Dedifferentiated amniotic fluid mesenchymal stem cell (primary cell): ENCODE measurements at regions not wholly inside any gene's neighbourhood (a gene's known extent, or its start where the extent isn't known, plus 50 kb on each side); places are given as distances from the start of the nearest gene placed in this dataset.
A peak's percentile ranks its signal among the peaks of the same experiment; 100 is the strongest.

ENCODE experiments used
- DNase-seq: peaks from one replicate; pipeline ENCODE4 v3.0.0-alpha.2; 2016; ENCODE audit errors: extremely low spot score

DNA sequence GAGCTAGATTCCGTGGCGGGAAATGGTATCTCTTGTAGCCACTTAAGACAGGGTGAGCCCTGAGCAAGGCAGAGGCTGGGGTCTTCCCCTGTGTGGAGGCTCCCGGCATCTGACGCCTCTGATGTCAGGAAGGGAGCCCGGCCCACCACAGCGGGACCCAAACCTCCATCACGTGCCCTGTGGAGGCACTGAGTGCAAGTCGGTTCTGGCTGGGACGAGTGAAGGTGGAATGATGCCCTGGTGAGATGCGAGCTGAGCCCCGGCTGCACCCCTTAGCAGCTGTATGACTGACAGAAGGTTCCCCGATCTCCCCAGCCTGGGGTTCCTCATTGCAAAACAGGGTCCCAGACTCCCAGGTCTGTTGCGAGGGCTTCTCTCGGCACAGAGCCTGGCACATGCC is 187.4 kb upstream of the TNRC6C start:
- DNase-seq = no peak

- no peak for DNase-seq
Observed at GRCh38 chr17:77771587-77771986, 186.9 kb upstream of the TNRC6C start.

GRCh38 chr17:77771998-77772397 is 186.5 kb upstream of the TNRC6C start:
- no peak for DNase-seq

DNA sequence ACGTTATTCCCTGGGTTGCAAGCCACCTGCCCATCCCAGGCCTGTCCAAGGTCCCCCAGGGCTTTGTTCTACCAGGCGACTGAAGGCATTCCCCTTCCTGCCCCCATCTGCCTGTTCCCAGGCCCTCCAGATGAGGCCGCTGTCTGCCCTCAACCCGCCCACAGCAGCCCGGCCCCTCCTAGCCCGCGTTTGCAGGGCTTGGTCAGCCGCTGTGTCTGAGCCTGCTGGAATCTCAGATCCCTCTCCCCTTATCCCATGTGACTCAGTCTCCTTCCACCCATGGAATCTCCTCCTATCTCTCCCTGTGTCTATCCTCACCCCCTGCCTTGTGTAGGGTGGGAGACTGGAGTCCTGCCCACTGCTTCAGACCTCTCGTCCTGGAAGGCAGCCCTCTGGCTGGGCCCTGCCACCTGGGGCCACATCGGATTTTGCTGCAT is 186.0 kb upstream of the TNRC6C start:
- DNase-seq = no peak

GRCh38 chr17:77772899-77773358 is 185.6 kb upstream of the TNRC6C start:
- no peak for DNase-seq

- no peak for DNase-seq
Observed at GRCh38 chr17:77774182-77774581, 184.3 kb upstream of the TNRC6C start.

DNA sequence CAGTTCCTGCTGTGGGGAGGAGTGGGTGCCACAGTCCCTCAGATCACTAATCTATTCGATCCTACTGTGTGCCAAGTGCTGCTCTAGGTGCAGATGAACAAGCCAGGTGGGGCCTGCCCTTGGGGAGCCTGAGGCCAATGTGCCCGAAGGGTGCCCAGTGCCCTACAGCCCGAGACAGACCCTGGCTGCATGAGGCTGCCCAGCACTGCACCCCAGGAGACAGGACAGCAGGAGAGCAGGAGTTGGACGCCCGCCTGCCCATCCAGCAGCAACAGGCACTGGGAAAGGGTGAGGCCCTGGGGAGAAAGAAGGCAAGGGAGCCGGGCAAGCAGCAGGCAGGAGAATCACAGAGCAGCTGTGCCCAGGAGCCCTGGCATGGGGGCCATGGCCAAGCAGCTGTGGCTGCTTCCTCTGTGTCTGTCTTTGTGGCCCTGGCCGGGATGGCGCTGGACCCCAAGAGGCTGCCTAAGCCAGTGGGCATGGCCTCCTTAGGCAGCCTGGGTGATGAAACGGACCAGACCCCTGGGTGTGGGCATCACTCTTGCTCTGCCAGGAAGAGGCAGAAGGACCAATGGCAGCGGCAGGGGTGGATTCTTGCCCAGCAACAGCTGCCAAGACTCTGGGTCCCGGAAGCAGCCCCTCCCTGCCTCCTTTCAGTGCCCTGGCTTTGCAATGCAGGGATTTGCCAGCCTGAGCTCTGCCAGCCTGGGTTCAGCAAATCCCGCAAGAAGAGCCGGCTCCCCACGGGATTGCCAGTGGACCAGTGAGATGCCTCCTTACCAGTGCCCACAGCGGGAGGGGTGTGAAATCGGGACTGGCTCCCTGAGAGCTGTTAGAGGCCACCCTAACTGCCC is 179.6 kb upstream of the TNRC6C start:
- DNase-seq = peak; percentile 16

GRCh38 chr17:77779711-77780539 is 178.6 kb upstream of the TNRC6C start:
- no peak for DNase-seq

- DNase-seq = no peak
Observed at GRCh38 chr17:77781536-77781935, 177.0 kb upstream of the TNRC6C start.

DNA sequence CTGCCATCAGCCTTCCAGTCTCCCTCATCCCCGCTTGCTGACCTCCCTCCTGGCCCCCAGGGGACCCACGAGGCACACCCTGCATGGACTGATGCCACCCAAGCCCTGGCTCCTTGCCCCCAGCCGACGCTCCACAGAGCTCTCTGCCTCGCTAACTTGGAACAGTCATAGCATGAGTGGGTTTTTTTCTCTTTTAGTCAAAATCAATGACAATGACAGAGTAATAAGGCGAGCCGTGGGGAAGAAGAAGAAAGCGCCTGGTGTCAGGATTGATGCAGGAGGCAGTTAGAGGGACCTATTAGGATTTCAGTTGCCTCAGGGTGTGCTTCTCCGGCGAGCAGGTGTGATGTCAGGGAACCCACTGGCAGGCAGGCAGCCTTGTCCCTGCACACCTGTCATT is 176.3 kb upstream of the TNRC6C start:
- DNase-seq = no peak

DNA sequence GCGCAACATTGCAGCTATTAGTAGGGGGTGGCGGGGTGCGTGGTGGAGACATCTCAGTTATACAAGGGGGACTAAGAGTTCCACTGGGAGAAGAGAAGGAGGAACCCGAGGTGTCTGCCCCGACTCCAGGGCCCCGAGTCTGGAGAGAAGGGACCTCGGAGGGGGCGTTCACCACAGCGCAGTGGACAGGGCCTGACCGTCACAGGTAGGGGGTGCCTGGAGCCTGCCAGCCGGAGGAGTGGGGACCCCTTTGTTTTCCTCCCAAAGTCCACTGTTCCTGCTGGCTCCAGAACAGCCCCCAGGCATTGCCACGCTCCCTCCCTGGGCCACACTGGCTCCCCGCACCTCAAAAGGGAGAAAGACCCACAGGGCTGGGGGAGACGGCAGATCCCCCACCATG is 175.9 kb upstream of the TNRC6C start:
- no peak for DNase-seq

GRCh38 chr17:77783991-77784820 is 174.3 kb upstream of the TNRC6C start:
- no peak for DNase-seq

- DNase-seq = no peak
Observed at GRCh38 chr17:77785312-77785905, 173.1 kb upstream of the TNRC6C start.

DNA sequence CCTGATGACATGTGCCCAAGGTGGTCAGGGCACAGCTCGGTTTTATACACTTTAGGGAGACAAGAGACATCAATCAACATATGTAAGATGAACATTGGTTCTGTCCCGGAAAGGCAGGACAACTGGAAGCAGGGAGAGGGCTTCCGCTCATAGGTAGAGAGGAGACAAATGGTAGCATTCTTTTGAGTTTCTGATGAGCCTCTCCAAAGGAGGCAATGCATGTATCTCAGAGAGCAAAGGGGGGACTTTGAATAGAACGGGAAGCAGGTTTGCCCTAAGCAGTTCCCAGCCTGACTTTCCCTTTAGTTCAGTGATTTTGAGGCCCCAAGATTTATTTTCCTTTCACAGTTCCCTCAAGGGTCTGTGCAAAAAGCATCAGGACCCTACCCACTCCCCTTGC is 172.4 kb upstream of the TNRC6C start:
- DNase-seq = no peak

- DNase-seq = no peak
Observed at GRCh38 chr17:77786740-77787505, 171.6 kb upstream of the TNRC6C start.

GRCh38 chr17:77790143-77790829 is 168.2 kb upstream of the TNRC6C start:
- no peak for DNase-seq

GRCh38 chr17:77792626-77793025 is 165.9 kb upstream of the TNRC6C start:
- no peak for DNase-seq

GRCh38 chr17:77793146-77793970 is 165.1 kb upstream of the TNRC6C start:
- no peak for DNase-seq

- no peak for DNase-seq
Observed at GRCh38 chr17:77793971-77794235, 164.6 kb upstream of the TNRC6C start.

DNA sequence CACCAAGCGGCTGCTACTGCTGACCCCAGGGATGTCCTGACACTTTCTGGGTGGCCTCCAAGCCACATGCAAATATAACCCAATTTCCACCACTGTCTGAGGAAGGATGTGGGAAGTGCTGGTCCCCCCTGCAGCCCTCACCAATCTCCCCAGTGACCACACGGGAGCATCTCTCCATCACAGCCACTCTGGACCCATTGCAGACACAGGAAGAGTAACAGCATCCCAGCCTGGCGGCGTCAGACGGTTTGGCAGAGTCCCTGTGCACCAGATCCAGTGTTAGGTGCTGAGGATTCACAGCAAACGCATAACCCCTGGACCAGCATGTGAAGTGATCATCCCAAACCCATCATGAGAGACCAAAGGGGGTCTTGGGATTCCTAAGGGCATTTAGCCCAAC is 163.7 kb upstream of the TNRC6C start:
- no peak for DNase-seq
